Transverse colon (tissue), 4 donors: ENCODE measurements at regions not wholly inside any gene's neighbourhood (a gene's known extent, or its start where the extent isn't known, plus 50 kb on each side); places are given as distances from the start of the nearest gene placed in this dataset.

ENCODE experiments used
- CTCF ChIP-seq, 5 experiments: fragments of 200-600 bp in 3 of 5; fragments of 450-650 bp in 2 of 5; sonication (generic) in 3 of 5; IDR thresholded peaks; 1 replicate in 2 of 5; 2 replicates in 3 of 5; pipeline ENCODE4 v1.5.1; 2016 to 2017; ENCODE audit warnings: antibody characterized with exemption in 5 of 5, inconsistent platforms in 3 of 5, mild to moderate bottlenecking in 2 of 5, moderate library complexity in 1 of 5
- EP300 ChIP-seq: sonication (generic); formaldehyde crosslinking; IDR thresholded peaks from one replicate; pipeline ENCODE4 v1.6.1; 2017; ENCODE audit warnings: antibody characterized with exemption, low read depth
- POLR2A ChIP-seq: fragments of 450-650 bp; IDR thresholded peaks from one replicate; pipeline ENCODE4 v1.6.1; 2016; ENCODE audit warnings: antibody characterized with exemption, mild to moderate bottlenecking, moderate library complexity
- POLR2AphosphoS5 ChIP-seq, 3 donors: sonication (generic); formaldehyde crosslinking; IDR thresholded peaks; one replicate each; pipeline ENCODE4 v1.6.1; 2016; ENCODE audit warnings: antibody characterized with exemption in 3 of 3

GRCh38 chr1:98288494-98288893 lies 367.7 kb upstream of the DPYD start:
- TF ChIP-seq CTCF (IDR thresholded peaks at IDR 0.05) (no peak), POLR2A (no peak), EP300 (no peak), POLR2AphosphoS5 (IDR thresholded peaks at IDR 0.05) (no peak)
